CD4-positive, alpha-beta T cell treated with Interleukin-1 beta for 1 hour (primary cell): ENCODE measurements at regions not wholly inside any gene's neighbourhood (a gene's known extent, or its start where the extent isn't known, plus 50 kb on each side); places are given as distances from the start of the nearest gene placed in this dataset.
A peak's percentile ranks its signal among the peaks of the same experiment; 100 is the strongest.
"Not testable (repeated sequence)": the region's sequence is repeated elsewhere in the genome, so short reads cannot be mapped to it uniquely, and the experiment has no call there.

Source experiments
- DNase-seq, 2 donors: peaks; one replicate each; pipeline ENCODE4 v3.0.0-alpha.2; 2020 to 2022

GRCh38 chrY:26167332-26167731 is 545.4 kb downstream of the CDY1 start:
- not testable (repeated sequence) for DNase-seq

GRCh38 chrY:26179326-26179725 is 557.4 kb downstream of the CDY1 start:
- not testable (repeated sequence) for DNase-seq

GRCh38 chrY:26224974-26225373 is 603.1 kb downstream of the CDY1 start:
- not testable (repeated sequence) for DNase-seq

GRCh38 chrY:26225468-26225867 is 603.6 kb downstream of the CDY1 start:
- not testable (repeated sequence) for DNase-seq

GRCh38 chrY:26240944-26241343 is 619.0 kb downstream of the CDY1 start:
- not testable (repeated sequence) for DNase-seq

GRCh38 chrY:26254262-26254661 is 632.3 kb downstream of the CDY1 start:
- DNase-seq, result not testable (repeated sequence)

GRCh38 chrY:26265449-26265848 is 643.5 kb downstream of the CDY1 start:
- DNase-seq, result not testable (repeated sequence)

GRCh38 chrY:26268421-26268820 is 646.5 kb downstream of the CDY1 start:
- DNase-seq, result not testable (repeated sequence)

- not testable (repeated sequence) for DNase-seq
These were observed 647.0 kb downstream of the CDY1 start for GRCh38 chrY:26268934-26269333.

GRCh38 chrY:26273089-26273488 is 651.2 kb downstream of the CDY1 start:
- not testable (repeated sequence) for DNase-seq

GRCh38 chrY:26306046-26306445 is 684.1 kb downstream of the CDY1 start:
- DNase-seq, result not testable (repeated sequence)

GRCh38 chrY:26306630-26307385 is 684.9 kb downstream of the CDY1 start:
- not testable (repeated sequence) for DNase-seq

GRCh38 chrY:26308308-26308707 is 686.4 kb downstream of the CDY1 start:
- DNase-seq, result not testable (repeated sequence)

- DNase-seq, result peak in 1 of 2 donors; percentile 1
These were observed 693.1 kb downstream of the CDY1 start for GRCh38 chrY:26315065-26315464.

- DNase-seq, result not testable (repeated sequence)
These were observed 697.7 kb downstream of the CDY1 start for GRCh38 chrY:26319488-26320202.

- not testable (repeated sequence) for DNase-seq
These were observed 700.8 kb downstream of the CDY1 start for GRCh38 chrY:26322756-26323155.

- not testable (repeated sequence) for DNase-seq
These were observed 731.0 kb downstream of the CDY1 start for GRCh38 chrY:26352931-26353330.

- DNase-seq, result no peak
These were observed 732.3 kb downstream of the CDY1 start for GRCh38 chrY:26354191-26354590.

GRCh38 chrY:26359869-26360268 is 738.0 kb downstream of the CDY1 start:
- DNase-seq, result not testable (repeated sequence)

GRCh38 chrY:26360472-26360871 is 738.6 kb downstream of the CDY1 start:
- not testable (repeated sequence) for DNase-seq

GRCh38 chrY:26363442-26363841 is 741.5 kb downstream of the CDY1 start:
- DNase-seq, result not testable (repeated sequence)

GRCh38 chrY:26366091-26366490 is 744.2 kb downstream of the CDY1 start:
- not testable (repeated sequence) for DNase-seq

- not testable (repeated sequence) for DNase-seq
These were observed 750.6 kb downstream of the CDY1 start for GRCh38 chrY:26372480-26372879.
